Endothelial cell of umbilical vein (primary cell): ENCODE measurements at regions not wholly inside any gene's neighbourhood (a gene's known extent, or its start where the extent isn't known, plus 50 kb on each side); places are given as distances from the start of the nearest gene placed in this dataset.

Source experiments
- BruUV-seq: library from RNA; stranded (reverse); fragments of 400-500 nt; replicated peaks from 2 replicates; lab custom pipeline; 2021; lab: Mats Ljungman, UMichigan
- CTCF ChIA-PET: fragments of 300-600, 350-600 bp; sonication (Branson Sonifier 250); formaldehyde crosslinking; loops from one replicate; lab custom pipeline; 2021; ENCODE audit warnings: antibody characterized with exemption, inconsistent platforms; lab: Charles Lee
- POLR2A ChIA-PET: fragments of 300-600, 350-600 bp; sonication (Branson Sonifier 250); formaldehyde crosslinking; loops from one replicate; lab custom pipeline; 2021; ENCODE audit warnings: antibody characterized with exemption, inconsistent platforms; lab: Charles Lee
- DNase-seq: peaks from one replicate; pipeline ENCODE4 v3.0.0-alpha.2; 2011; ENCODE audit warnings: low read depth, low spot score
- FAIRE-seq: peaks from 2 replicates; lab custom pipeline; 2011; peaks lifted over from hg19 to GRCh38; lab: Jason Lieb, UNC
- H2AFZ ChIP-seq: 2 replicates; pipeline ENCODE4 v1.6.0; 2012; ENCODE audit warnings: low read depth, low read length, control low read depth, inconsistent platforms
- H3K27ac ChIP-seq: 2 replicates; pipeline ENCODE4 v1.5.1; 2011; ENCODE audit warnings: low read depth, mild to moderate bottlenecking, control low read depth, low read length, moderate library complexity; ENCODE audit not compliant: insufficient read depth
- H3K27me3 ChIP-seq, 2 experiments: 2 replicates each; pipeline versions ENCODE4 v1.6.0 to v1.6.1; 2011; ENCODE audit warnings: low read length in 2 of 2, mixed read lengths in 1 of 2; ENCODE audit not compliant: control insufficient read depth in 2 of 2, insufficient read depth in 2 of 2
- H3K36me3 ChIP-seq, 2 experiments: 2 replicates in 1 of 2; 3 replicates in 1 of 2; pipeline ENCODE4 v1.5.1; 2011; ENCODE audit warnings: low read length in 2 of 2, mild to moderate bottlenecking in 1 of 2, moderate library complexity in 1 of 2; ENCODE audit not compliant: control insufficient read depth in 2 of 2, insufficient read depth in 2 of 2; ENCODE audit errors: extremely low read depth in 1 of 2
- H3K4me1 ChIP-seq: 3 replicates; pipeline ENCODE4 v1.5.1; 2011; ENCODE audit warnings: mild to moderate bottlenecking, low read length; ENCODE audit not compliant: control insufficient read depth, insufficient read depth; ENCODE audit errors: extremely low read depth
- H3K4me2 ChIP-seq: 2 replicates; pipeline ENCODE4 v1.6.1; 2011; ENCODE audit warnings: low read length, control low read depth, mixed read lengths; ENCODE audit not compliant: insufficient read depth
- H3K4me3 ChIP-seq, 3 experiments: fragments of 200-600 bp in 1 of 3; sonication (generic), shearing (Covaris generic) in 1 of 3; replicated peaks in 1 of 3; 2 replicates each; pipeline ENCODE4 v1.5.1; 2011 to 2016; ENCODE audit warnings: control low read depth in 3 of 3, low read length in 3 of 3, mild to moderate bottlenecking in 2 of 3, inconsistent platforms in 1 of 3, low read depth in 1 of 3, moderate library complexity in 1 of 3; ENCODE audit not compliant: insufficient read depth in 1 of 3
- H3K79me2 ChIP-seq: 2 replicates; pipeline ENCODE4 v1.6.0; 2012; ENCODE audit warnings: low read length, inconsistent platforms; ENCODE audit not compliant: control insufficient read depth, insufficient read depth
- H3K9ac ChIP-seq: replicated peaks from 2 replicates; pipeline ENCODE3; 2011; ENCODE audit warnings: low read length, control low read depth; ENCODE audit not compliant: insufficient read depth; ENCODE audit errors: extremely low read depth
- H3K9me1 ChIP-seq: replicated peaks from 3 replicates; pipeline ENCODE4 v1.6.0; 2011; ENCODE audit warnings: mild to moderate bottlenecking, low read length; ENCODE audit not compliant: control insufficient read depth, insufficient read depth; ENCODE audit errors: extremely low read depth
- H3K9me3 ChIP-seq: replicated peaks from 2 replicates; pipeline ENCODE4 v1.5.1; 2012; ENCODE audit warnings: low read length, inconsistent platforms; ENCODE audit not compliant: control insufficient read depth, insufficient read depth
- H4K20me1 ChIP-seq: replicated peaks from 2 replicates; pipeline ENCODE3; 2011; ENCODE audit warnings: mild to moderate bottlenecking, low read length; ENCODE audit not compliant: control insufficient read depth, insufficient read depth; ENCODE audit errors: extremely low read depth
- EZH2 ChIP-seq: IDR thresholded peaks from 2 replicates; pipeline ENCODE4 v1.6.1; 2012; ENCODE audit warnings: borderline replicate concordance, low read depth, mild to moderate bottlenecking, moderate library complexity, low read length, inconsistent platforms; ENCODE audit not compliant: severe bottlenecking
- FOS ChIP-seq: IDR thresholded peaks from 2 replicates; pipeline ENCODE4 v1.6.1; 2011; ENCODE audit warnings: mild to moderate bottlenecking, low read length, moderate library complexity, borderline replicate concordance; ENCODE audit not compliant: insufficient read depth
- GATA2 ChIP-seq: IDR thresholded peaks from 2 replicates; pipeline ENCODE4 v1.7.0; 2011; ENCODE audit warnings: low read depth, mild to moderate bottlenecking, moderate library complexity, mixed read lengths, low read length; ENCODE audit not compliant: insufficient read length, insufficient read depth
- JUN ChIP-seq: IDR thresholded peaks from 2 replicates; pipeline ENCODE4 v1.6.1; 2011; ENCODE audit warnings: borderline replicate concordance, low read depth; ENCODE audit not compliant: insufficient read length, insufficient read depth
- MYC ChIP-seq: IDR thresholded peaks from one replicate; pipeline ENCODE4 v1.6.1; 2011; ENCODE audit warnings: mild to moderate bottlenecking, low read depth, low read length
- POLR2A ChIP-seq: IDR thresholded peaks from 2 replicates; pipeline ENCODE4 v1.6.1; 2012; ENCODE audit warnings: low read depth, mild to moderate bottlenecking, control low read depth, low read length
- POLR2AphosphoS5 ChIP-seq: IDR thresholded peaks from 2 replicates; pipeline ENCODE4 v1.6.1; 2012; ENCODE audit warnings: low read depth, mild to moderate bottlenecking, control low read depth, low read length, moderate library complexity; ENCODE audit not compliant: insufficient read depth
- dilution Hi-C: fragments of 300-500 bp; cut with MboI; formaldehyde crosslinking; loops from one replicate; pipeline ENCODE4 v1.15.0; 2019; ENCODE audit warnings: low sequenced_read_pairs; ENCODE audit not compliant: extremely low pct_ligation_motif_present
- intact Hi-C: fragments of 100-400 bp; cut with micrococcal nuclease; formaldehyde crosslinking; loops from one replicate; pipeline ENCODE4 v1.10.0; 2022
- TF ChIP-seq, protein P1 (sequence below): IDR thresholded peaks from 2 replicates; pipeline ENCODE4 v1.6.1; 2011; ENCODE audit not compliant: insufficient read depth, insufficient read length
- TF ChIP-seq, protein P2 (sequence below), 2 donors: IDR thresholded peaks; 1 replicate in 1 of 2; 2 replicates in 1 of 2; pipeline ENCODE4 v1.5.1; 2011; ENCODE audit warnings: low read length in 2 of 2, mild to moderate bottlenecking in 2 of 2, moderate library complexity in 2 of 2, control low read depth in 1 of 2, inconsistent platforms in 1 of 2, low read depth in 1 of 2; ENCODE audit not compliant: insufficient read depth in 1 of 2; ENCODE audit errors: extremely low read depth in 1 of 2

DNA sequence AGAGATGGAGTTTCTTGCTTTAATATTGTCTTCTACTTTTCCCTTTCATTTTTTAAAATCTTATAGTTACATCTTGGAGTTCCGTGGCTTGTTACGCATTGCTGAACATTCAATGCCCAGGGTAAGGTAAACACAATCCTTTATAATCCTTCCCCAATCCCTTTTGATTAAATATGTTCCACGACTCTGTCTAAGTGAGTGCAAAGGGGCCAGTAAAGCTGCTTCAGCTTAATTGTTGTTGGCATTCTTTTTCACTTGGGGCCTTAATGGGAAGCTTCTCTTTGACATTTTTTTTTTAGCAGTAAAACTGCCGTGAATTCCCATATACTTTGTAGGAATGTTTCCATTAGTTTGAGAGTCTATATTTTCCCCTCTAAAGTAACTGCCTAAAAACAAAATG, 1028.1 kb downstream of the C4orf33 start:
- dilution Hi-C loops: no loop called here
- FAIRE-seq: no peak
- Histone ChIP-seq H3K79me2 (no peaks in the 10 kb centered on the region), H3K9ac (no peak overlapping the region), H3K4me3 (no peak overlapping the region), H3K9me1 (no peaks in the 10 kb centered on the region), H3K4me2 (no peak overlapping the region), H4K20me1 (no peaks in the 10 kb centered on the region), H3K27ac (no peak overlapping the region), H3K4me1 (no peaks in the 10 kb centered on the region), H3K9me3 (no peaks in the 10 kb centered on the region), H2AFZ (no peak overlapping the region), H3K36me3 (no peaks in the 10 kb centered on the region), H3K27me3 (no peaks in the 10 kb centered on the region)
- intact Hi-C loops: no loop called here
- CTCF ChIA-PET: no interaction called here
- POLR2A ChIA-PET: no interaction called here
- TF ChIP-seq EZH2: no peak
- TF ChIP-seq, protein P1, sequence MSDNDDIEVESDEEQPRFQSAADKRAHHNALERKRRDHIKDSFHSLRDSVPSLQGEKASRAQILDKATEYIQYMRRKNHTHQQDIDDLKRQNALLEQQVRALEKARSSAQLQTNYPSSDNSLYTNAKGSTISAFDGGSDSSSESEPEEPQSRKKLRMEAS: no peak
- no peak for TF ChIP-seq MYC
- no peak for TF ChIP-seq FOS
- no peak for TF ChIP-seq JUN
- no peak for TF ChIP-seq POLR2AphosphoS5
- no peak for TF ChIP-seq POLR2A
- TF ChIP-seq, protein P2, sequence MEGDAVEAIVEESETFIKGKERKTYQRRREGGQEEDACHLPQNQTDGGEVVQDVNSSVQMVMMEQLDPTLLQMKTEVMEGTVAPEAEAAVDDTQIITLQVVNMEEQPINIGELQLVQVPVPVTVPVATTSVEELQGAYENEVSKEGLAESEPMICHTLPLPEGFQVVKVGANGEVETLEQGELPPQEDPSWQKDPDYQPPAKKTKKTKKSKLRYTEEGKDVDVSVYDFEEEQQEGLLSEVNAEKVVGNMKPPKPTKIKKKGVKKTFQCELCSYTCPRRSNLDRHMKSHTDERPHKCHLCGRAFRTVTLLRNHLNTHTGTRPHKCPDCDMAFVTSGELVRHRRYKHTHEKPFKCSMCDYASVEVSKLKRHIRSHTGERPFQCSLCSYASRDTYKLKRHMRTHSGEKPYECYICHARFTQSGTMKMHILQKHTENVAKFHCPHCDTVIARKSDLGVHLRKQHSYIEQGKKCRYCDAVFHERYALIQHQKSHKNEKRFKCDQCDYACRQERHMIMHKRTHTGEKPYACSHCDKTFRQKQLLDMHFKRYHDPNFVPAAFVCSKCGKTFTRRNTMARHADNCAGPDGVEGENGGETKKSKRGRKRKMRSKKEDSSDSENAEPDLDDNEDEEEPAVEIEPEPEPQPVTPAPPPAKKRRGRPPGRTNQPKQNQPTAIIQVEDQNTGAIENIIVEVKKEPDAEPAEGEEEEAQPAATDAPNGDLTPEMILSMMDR (IDR thresholded peaks at IDR 0.05; ENCODE audit: extremely low read depth in 1 of 2, insufficient read depth in 1 of 2, low read depth in 1 of 2, low read length in 2 of 2): no peak
- no peak for TF ChIP-seq GATA2
- no peak for DNase-seq
- no TSS peak for BruUV-seq
